ENCODE measurements at regions not wholly inside any gene's neighbourhood (a gene's known extent, or its start where the extent isn't known, plus 50 kb on each side); places are given as distances from the start of the nearest gene placed in this dataset.

DNA sequence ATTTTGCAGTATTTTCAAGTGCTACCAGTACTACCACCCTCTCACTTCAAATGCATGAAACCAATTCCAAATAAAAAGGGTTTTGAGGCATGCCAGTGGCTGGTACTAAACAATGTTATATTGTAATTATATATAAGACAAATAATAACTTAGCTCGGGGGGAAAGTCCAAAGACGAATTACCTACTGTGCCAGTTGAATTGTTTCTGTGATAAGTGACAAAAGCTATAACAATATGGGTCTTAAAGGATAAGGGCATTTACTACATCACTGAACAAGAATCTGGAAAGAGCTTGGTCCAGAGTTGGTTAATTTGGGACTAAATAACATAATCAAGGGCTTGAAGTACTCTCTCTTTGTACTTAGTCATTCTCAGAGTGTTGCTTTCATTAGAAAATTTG lies 404.7 kb upstream of the CHAC2 start:
- Histone ChIP-seq H3K4me3 (no peak overlapping the region), H3K4me2 (no peak overlapping the region), H3K27ac (ENCODE audit: low read depth) (no peak overlapping the region), H3K79me2 (replicated peaks; ENCODE audit: insufficient read depth) (no peaks in the 10 kb centered on the region), H2AFZ (no peak overlapping the region), H3F3A (replicated peaks; ENCODE audit: low read depth) (no peaks in the 10 kb centered on the region), H3K36me3 (ENCODE audit: insufficient read depth) (no peaks in the 10 kb centered on the region; the same call in 1 of the 2 replicates), H3K4me1 (ENCODE audit: insufficient read depth) (no peaks in the 10 kb centered on the region), H3K9me2 (ENCODE audit: insufficient read depth) (no peaks in the 10 kb centered on the region), H4K20me1 (replicated peaks; ENCODE audit: insufficient read depth) (no peaks in the 10 kb centered on the region), H3K27me3 (ENCODE audit: insufficient read depth) (no peaks in the 10 kb centered on the region)
- H3K27me3 Mint-ChIP-seq (ENCODE audit: insufficient read depth, low read depth, poor library complexity) = no peaks in the 10 kb centered on the region
- 0 out of 3 replicates have a peak, but pooled peaks cover 3% of the 10 kb centered on the region for H3K36me3 Mint-ChIP-seq (ENCODE audit: low read depth)
- no peak overlapping the region for H3K4me3 Mint-ChIP-seq
- no peak for ATAC-seq
- peaks cover 8% of the 10 kb centered on the region for H3K9me3 Mint-ChIP-seq
- H3K4me1 Mint-ChIP-seq = no peaks in the 10 kb centered on the region
- TF ChIP-seq ZNF114 (CRISPR knock-in tag; IDR thresholded peaks at IDR 0.05) (no peak), CREB1 (CRISPR knock-in tag; IDR thresholded peaks at IDR 0.05; ENCODE audit: low read depth) (no peak)
- TF ChIP-seq, protein P1, sequence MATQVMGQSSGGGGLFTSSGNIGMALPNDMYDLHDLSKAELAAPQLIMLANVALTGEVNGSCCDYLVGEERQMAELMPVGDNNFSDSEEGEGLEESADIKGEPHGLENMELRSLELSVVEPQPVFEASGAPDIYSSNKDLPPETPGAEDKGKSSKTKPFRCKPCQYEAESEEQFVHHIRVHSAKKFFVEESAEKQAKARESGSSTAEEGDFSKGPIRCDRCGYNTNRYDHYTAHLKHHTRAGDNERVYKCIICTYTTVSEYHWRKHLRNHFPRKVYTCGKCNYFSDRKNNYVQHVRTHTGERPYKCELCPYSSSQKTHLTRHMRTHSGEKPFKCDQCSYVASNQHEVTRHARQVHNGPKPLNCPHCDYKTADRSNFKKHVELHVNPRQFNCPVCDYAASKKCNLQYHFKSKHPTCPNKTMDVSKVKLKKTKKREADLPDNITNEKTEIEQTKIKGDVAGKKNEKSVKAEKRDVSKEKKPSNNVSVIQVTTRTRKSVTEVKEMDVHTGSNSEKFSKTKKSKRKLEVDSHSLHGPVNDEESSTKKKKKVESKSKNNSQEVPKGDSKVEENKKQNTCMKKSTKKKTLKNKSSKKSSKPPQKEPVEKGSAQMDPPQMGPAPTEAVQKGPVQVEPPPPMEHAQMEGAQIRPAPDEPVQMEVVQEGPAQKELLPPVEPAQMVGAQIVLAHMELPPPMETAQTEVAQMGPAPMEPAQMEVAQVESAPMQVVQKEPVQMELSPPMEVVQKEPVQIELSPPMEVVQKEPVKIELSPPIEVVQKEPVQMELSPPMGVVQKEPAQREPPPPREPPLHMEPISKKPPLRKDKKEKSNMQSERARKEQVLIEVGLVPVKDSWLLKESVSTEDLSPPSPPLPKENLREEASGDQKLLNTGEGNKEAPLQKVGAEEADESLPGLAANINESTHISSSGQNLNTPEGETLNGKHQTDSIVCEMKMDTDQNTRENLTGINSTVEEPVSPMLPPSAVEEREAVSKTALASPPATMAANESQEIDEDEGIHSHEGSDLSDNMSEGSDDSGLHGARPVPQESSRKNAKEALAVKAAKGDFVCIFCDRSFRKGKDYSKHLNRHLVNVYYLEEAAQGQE (IDR thresholded peaks at IDR 0.05; ENCODE audit: unreplicated experiment) = no peak
- TF ChIP-seq, protein P2, sequence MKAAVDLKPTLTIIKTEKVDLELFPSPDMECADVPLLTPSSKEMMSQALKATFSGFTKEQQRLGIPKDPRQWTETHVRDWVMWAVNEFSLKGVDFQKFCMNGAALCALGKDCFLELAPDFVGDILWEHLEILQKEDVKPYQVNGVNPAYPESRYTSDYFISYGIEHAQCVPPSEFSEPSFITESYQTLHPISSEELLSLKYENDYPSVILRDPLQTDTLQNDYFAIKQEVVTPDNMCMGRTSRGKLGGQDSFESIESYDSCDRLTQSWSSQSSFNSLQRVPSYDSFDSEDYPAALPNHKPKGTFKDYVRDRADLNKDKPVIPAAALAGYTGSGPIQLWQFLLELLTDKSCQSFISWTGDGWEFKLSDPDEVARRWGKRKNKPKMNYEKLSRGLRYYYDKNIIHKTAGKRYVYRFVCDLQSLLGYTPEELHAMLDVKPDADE (IDR thresholded peaks at IDR 0.05) = no peak
- DNase-seq (ENCODE audit: low spot score) = no peak
- H3K27ac Mint-ChIP-seq = no peak overlapping the region

DNA sequence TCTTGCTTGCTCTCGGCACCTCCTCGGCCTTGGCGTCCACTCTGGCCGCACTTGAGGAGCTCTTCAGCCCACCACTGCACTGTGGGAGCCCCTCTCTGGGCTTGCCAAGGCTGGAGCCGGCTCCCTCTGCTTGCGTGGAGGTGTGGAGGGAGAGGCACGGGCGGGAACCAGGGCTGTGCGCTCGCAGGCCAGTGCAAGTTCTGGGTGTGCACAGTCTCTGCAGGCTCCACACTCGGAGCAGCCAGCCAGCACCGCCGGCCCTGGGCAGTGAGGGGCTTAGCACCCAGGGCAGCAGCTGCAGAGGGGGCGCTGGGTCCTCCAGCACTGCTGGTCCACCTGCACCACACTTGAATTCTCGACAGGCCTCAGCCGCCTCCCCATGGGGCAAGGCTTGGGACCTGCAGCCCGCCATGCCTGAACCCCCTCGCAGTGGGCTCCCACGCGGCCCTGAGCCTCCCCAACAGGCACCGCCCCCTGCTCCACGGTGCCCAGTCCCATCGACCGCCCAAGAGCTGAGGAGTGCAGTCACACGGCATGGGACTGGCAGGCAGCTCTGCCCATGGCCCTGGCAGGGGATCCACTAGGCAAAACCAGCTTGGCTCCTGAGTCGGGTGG lies 411.2 kb upstream of the CHAC2 start:
- no peak overlapping the region for H3K4me3 Mint-ChIP-seq
- H3K9me2 ChIP-seq (ENCODE audit: insufficient read depth) = no peaks in the 10 kb centered on the region
- DNase-seq (ENCODE audit: low spot score) (no peak), ATAC-seq (no peak)
- H3K27ac Mint-ChIP-seq = no peak overlapping the region
- no peak overlapping the region for H2AFZ ChIP-seq
- H3K4me2 ChIP-seq = no peak overlapping the region
- H4K20me1 ChIP-seq (replicated peaks; ENCODE audit: insufficient read depth) = no peaks in the 10 kb centered on the region
- H3F3A ChIP-seq (replicated peaks; ENCODE audit: low read depth) = no peaks in the 10 kb centered on the region
- H3K36me3 ChIP-seq (ENCODE audit: insufficient read depth) = no peaks in the 10 kb centered on the region
- no peaks in the 10 kb centered on the region for H3K4me1 ChIP-seq (ENCODE audit: insufficient read depth)
- H3K4me1 Mint-ChIP-seq = no peaks in the 10 kb centered on the region
- H3K27me3 Mint-ChIP-seq (ENCODE audit: insufficient read depth, low read depth, poor library complexity) = no peaks in the 10 kb centered on the region
- H3K4me3 ChIP-seq = no peak overlapping the region
- peaks cover 34% of the 10 kb centered on the region for H3K9me3 Mint-ChIP-seq
- H3K27ac ChIP-seq (ENCODE audit: low read depth) = no peak overlapping the region
- no peaks in the 10 kb centered on the region for H3K27me3 ChIP-seq (ENCODE audit: insufficient read depth)
- H3K79me2 ChIP-seq (replicated peaks; ENCODE audit: insufficient read depth) = no peaks in the 10 kb centered on the region
- H3K36me3 Mint-ChIP-seq (ENCODE audit: low read depth) = peaks cover 21% of the 10 kb centered on the region
- TF ChIP-seq JUNB (IDR thresholded peaks at IDR 0.05; ENCODE audit: unreplicated experiment) (no peak), CREB1 (CRISPR knock-in tag; IDR thresholded peaks at IDR 0.05; ENCODE audit: low read depth) (no peak), EZH2 (IDR thresholded peaks at IDR 0.05; ENCODE audit: low read depth, unreplicated experiment) (no peak)
- TF ChIP-seq, protein P3, sequence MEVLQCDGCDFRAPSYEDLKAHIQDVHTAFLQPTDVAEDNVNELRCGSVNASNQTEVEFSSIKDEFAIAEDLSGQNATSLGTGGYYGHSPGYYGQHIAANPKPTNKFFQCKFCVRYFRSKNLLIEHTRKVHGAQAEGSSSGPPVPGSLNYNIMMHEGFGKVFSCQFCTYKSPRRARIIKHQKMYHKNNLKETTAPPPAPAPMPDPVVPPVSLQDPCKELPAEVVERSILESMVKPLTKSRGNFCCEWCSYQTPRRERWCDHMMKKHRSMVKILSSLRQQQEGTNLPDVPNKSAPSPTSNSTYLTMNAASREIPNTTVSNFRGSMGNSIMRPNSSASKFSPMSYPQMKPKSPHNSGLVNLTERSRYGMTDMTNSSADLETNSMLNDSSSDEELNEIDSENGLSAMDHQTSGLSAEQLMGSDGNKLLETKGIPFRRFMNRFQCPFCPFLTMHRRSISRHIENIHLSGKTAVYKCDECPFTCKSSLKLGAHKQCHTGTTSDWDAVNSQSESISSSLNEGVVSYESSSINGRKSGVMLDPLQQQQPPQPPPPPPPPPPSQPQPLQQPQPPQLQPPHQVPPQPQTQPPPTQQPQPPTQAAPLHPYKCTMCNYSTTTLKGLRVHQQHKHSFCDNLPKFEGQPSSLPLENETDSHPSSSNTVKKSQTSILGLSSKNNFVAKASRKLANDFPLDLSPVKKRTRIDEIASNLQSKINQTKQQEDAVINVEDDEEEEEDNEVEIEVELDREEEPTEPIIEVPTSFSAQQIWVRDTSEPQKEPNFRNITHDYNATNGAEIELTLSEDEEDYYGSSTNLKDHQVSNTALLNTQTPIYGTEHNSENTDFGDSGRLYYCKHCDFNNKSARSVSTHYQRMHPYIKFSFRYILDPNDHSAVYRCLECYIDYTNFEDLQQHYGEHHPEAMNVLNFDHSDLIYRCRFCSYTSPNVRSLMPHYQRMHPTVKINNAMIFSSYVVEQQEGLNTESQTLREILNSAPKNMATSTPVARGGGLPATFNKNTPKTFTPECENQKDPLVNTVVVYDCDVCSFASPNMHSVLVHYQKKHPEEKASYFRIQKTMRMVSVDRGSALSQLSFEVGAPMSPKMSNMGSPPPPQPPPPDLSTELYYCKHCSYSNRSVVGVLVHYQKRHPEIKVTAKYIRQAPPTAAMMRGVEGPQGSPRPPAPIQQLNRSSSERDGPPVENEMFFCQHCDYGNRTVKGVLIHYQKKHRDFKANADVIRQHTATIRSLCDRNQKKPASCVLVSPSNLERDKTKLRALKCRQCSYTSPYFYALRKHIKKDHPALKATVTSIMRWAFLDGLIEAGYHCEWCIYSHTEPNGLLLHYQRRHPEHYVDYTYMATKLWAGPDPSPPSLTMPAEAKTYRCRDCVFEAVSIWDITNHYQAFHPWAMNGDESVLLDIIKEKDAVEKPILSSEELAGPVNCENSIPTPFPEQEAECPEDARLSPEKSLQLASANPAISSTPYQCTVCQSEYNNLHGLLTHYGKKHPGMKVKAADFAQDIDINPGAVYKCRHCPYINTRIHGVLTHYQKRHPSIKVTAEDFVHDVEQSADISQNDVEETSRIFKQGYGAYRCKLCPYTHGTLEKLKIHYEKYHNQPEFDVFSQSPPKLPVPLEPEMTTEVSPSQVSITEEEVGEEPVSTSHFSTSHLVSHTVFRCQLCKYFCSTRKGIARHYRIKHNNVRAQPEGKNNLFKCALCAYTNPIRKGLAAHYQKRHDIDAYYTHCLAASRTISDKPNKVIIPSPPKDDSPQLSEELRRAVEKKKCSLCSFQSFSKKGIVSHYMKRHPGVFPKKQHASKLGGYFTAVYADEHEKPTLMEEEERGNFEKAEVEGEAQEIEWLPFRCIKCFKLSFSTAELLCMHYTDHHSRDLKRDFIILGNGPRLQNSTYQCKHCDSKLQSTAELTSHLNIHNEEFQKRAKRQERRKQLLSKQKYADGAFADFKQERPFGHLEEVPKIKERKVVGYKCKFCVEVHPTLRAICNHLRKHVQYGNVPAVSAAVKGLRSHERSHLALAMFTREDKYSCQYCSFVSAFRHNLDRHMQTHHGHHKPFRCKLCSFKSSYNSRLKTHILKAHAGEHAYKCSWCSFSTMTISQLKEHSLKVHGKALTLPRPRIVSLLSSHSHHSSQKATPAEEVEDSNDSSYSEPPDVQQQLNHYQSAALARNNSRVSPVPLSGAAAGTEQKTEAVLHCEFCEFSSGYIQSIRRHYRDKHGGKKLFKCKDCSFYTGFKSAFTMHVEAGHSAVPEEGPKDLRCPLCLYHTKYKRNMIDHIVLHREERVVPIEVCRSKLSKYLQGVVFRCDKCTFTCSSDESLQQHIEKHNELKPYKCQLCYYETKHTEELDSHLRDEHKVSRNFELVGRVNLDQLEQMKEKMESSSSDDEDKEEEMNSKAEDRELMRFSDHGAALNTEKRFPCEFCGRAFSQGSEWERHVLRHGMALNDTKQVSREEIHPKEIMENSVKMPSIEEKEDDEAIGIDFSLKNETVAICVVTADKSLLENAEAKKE (CRISPR knock-in tag; IDR thresholded peaks at IDR 0.05) = no peak
- TF ChIP-seq, protein P4, sequence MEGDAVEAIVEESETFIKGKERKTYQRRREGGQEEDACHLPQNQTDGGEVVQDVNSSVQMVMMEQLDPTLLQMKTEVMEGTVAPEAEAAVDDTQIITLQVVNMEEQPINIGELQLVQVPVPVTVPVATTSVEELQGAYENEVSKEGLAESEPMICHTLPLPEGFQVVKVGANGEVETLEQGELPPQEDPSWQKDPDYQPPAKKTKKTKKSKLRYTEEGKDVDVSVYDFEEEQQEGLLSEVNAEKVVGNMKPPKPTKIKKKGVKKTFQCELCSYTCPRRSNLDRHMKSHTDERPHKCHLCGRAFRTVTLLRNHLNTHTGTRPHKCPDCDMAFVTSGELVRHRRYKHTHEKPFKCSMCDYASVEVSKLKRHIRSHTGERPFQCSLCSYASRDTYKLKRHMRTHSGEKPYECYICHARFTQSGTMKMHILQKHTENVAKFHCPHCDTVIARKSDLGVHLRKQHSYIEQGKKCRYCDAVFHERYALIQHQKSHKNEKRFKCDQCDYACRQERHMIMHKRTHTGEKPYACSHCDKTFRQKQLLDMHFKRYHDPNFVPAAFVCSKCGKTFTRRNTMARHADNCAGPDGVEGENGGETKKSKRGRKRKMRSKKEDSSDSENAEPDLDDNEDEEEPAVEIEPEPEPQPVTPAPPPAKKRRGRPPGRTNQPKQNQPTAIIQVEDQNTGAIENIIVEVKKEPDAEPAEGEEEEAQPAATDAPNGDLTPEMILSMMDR (conservative IDR thresholded peaks at IDR 0.05; ENCODE audit: low read depth in 2 of 2) = no peak

All from GM23338 (cell line).